ENCODE measurements at regions not wholly inside any gene's neighbourhood (a gene's known extent, or its start where the extent isn't known, plus 50 kb on each side); places are given as distances from the start of the nearest gene placed in this dataset.

DNA sequence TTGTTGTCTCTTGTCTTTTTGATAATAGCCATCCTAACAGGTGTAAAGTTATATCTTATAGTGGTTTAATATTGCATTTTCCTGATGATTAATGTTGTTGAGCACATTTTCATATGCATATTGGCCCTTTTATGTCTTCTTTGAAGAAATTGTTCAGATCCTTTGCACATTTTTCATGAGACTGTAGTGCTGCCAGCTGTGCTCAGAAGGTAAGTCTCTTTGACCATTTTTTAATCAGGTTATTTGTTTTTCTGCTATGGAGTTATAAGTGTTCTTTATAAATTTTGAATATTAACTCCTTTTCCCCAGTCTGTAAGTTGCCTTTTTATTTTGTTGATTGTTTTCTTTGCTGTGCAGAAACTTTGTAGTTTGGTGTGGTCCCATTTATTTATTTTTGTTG, 55.8 kb upstream of the ZNF184 start:
- H3K27me3 ChIP-seq = peaks cover 0 to 47% (median 0%) of the 10 kb centered on the region in 4 donors
- no peak for DNase-seq
- TF ChIP-seq POLR2A (IDR thresholded peaks at IDR 0.05) = no peak
- TF ChIP-seq, protein P1, sequence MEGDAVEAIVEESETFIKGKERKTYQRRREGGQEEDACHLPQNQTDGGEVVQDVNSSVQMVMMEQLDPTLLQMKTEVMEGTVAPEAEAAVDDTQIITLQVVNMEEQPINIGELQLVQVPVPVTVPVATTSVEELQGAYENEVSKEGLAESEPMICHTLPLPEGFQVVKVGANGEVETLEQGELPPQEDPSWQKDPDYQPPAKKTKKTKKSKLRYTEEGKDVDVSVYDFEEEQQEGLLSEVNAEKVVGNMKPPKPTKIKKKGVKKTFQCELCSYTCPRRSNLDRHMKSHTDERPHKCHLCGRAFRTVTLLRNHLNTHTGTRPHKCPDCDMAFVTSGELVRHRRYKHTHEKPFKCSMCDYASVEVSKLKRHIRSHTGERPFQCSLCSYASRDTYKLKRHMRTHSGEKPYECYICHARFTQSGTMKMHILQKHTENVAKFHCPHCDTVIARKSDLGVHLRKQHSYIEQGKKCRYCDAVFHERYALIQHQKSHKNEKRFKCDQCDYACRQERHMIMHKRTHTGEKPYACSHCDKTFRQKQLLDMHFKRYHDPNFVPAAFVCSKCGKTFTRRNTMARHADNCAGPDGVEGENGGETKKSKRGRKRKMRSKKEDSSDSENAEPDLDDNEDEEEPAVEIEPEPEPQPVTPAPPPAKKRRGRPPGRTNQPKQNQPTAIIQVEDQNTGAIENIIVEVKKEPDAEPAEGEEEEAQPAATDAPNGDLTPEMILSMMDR (IDR thresholded peaks at IDR 0.05) = no peak
- no peaks in the 10 kb centered on the region for H3K4me1 ChIP-seq
- H3K4me3 ChIP-seq = no peak overlapping the region
- H3K36me3 ChIP-seq = no peaks in the 10 kb centered on the region
- H3K9me3 ChIP-seq = no peaks in the 10 kb centered on the region
- intact Hi-C loops (cut with DNase I) = no loop called here
- no peak overlapping the region for H3K27ac ChIP-seq

Small RNA genes lying in the stretch of these regions (small RNA-seq; reads per million reads assigned to genes)
- gene AL031229.1 (0 reads per million in 4 donors), gene HIST1H4PS1 (0 reads per million in 4 donors), gene RNU6-471P (0 reads per million in 4 donors)

All from esophagus squamous epithelium (tissue), 5 donors.